ENCODE measurements at regions not wholly inside any gene's neighbourhood (a gene's known extent, or its start where the extent isn't known, plus 50 kb on each side); places are given as distances from the start of the nearest gene placed in this dataset.

DNA sequence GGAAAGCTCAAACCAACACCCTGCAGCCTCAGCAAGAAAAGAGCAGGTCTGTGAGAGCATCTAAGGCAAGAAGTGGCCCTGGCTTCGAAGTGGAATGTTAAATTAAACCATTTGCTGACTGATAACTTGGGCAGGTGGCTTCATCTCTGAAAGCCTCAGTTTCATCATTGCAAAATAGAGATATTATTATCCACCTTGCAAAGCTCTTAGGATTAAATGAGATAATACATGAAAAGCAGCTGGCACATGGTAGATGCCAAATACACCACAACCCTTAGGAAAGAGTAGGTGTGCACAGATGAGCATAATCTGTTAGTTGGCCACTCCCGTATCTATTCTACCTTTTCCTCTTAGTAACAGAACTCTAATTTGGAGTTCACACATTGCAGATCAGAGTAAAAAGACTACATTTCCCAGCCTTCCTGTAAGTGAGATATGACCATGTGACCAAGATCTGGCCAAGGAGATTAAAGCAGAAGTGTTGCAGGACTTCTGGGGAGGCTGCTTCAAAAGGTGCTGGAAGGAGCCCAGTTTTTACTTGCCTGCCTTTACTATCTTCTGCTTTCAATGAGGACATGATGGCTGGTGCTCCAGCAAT is 288.7 kb downstream of the SOX9 start:
- no peak for DNase-seq (ENCODE audit: low read depth)

DNA sequence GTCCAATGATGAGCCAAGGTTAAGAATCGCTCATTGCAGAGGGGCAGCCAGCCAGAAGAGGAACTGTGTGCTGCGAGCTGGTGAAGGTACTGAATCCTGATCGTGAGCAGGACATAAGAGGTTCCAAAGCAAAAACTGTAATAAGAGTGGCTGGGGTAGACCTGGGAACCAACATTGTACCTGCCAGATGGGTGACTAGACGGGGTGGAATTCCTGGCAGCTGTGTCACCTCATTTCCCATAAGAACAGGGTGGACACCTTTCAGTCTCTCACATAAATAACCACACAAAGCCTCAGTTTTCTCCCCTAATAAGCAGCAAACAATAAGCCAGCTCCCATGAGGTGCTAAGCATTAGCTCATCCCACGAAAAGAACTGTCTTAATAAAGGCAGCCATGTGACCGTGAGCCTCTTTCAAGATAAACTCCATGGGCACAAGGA is 290.3 kb downstream of the SOX9 start:
- no peak for DNase-seq (ENCODE audit: low read depth)

DNA sequence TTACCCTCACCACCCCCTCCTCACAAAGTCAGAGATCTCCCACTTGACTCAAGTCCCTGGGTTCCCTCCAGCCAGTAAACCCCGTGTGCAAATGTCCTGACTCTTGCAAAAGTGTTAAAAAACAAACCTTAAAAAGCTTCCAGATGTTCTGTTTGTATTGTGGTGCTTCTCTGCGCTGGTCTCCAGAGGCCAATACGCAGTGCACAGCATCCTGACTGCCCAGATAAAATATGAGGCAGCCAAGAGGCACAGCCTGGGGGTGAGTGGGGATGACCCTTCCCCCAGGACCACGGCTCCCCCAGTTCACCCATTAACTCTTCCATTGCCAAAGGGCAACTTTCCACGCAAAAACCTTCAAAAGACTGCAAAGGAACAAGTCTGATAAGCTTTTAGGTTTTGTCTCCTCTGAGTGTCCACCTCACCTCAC is 291.8 kb downstream of the SOX9 start:
- DNase-seq (ENCODE audit: low read depth): no peak

- DNase-seq (ENCODE audit: low read depth): no peak
Observed at GRCh38 chr17:72413077-72414031, 292.5 kb downstream of the SOX9 start.

- DNase-seq (ENCODE audit: low read depth): no peak
Observed at GRCh38 chr17:72414032-72414396, 293.2 kb downstream of the SOX9 start.

DNA sequence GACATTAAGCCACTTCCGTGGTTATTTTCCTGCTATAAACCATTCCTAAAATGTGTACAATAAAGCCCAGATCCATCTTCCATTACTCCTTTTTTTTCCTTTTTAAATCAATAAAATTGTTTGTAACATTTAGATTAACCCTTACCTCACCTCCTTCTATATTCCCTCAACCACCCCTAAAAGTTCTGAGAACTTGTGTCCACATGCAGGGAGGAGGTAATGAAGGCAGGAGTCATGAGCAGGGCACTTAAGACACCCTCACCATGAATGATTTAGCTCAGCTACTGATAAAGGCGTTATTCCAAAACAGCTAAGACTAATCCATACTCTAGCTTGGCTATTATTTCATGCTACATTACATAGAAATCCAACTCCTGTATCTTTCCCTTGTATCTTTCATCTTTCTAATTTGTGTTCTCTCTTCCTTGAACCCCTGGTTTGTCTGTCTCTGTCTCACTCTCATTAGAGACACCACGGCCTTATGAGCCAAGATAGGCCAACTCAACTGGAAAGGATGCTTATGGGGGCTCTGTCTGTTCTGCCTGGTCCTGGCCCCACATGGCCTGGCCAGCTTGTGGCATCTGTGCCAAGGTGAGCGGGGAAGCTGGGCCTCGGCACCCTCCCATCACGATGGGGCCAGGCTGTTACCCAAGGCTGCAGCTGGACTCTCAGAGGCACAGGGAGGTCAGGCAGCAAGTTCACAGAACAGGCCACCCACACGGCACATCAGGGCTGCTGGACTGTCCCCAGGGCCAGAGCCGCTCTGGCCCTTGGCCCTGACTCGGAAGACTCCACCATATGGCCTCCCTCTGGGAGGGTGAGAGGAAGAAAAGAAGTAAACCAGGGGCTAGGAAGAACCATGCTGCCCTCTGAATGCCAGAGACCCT is 294.4 kb downstream of the SOX9 start:
- no peak for DNase-seq (ENCODE audit: low read depth)

DNA sequence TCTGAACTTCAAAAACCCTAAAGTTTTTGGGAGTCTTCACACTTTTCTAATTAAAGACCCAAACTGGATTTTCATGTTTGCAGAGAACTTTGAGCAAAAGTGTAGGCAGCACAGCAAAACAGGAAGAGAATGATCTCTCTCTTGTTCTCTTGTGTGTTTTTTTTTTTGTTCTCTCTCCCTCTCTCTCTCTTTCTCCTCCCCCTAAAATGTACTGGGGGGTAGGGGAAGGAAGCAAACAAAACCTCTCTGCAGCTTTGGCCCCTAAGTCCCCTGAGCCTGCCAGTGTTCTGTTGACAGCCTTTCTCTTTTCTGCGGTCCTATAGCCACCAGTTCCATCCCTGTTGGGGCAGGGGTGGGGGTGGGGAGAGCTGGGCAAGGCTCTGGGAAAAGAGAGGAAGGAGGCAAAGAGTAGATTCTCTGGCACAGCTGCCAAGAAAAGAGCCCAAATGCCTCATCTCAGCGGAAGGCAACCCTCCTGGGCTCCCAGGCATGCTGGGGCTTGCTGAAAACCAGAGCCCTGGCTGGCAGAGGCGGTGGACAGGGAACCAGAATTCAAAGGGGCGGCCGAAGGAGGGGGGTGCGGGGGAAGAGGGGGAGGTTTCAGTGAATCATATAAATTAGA is 295.3 kb downstream of the SOX9 start:
- no peak for DNase-seq (ENCODE audit: low read depth)

DNA sequence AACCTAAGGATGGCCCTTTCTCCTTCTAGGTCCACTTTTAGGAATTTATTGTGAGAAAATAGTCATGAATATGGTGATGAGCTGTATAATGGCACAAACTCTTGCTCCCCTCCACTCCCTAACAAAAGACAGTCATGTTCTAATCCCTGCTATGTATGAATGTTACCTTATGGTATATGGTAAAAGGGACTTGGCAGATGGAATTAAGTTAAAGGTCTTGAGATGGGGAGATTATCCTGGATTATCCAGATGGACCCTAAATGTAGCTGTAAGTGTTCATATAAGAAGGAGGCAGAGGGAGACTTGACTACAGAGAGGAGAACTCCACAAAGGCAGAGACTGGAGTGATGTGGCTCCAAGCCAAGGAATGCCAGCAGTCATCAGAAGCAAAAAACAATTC is 296.1 kb downstream of the SOX9 start:
- DNase-seq (ENCODE audit: low read depth): no peak

GRCh38 chr17:72417627-72418026 is 296.8 kb downstream of the SOX9 start:
- no peak for DNase-seq (ENCODE audit: low read depth)

DNA sequence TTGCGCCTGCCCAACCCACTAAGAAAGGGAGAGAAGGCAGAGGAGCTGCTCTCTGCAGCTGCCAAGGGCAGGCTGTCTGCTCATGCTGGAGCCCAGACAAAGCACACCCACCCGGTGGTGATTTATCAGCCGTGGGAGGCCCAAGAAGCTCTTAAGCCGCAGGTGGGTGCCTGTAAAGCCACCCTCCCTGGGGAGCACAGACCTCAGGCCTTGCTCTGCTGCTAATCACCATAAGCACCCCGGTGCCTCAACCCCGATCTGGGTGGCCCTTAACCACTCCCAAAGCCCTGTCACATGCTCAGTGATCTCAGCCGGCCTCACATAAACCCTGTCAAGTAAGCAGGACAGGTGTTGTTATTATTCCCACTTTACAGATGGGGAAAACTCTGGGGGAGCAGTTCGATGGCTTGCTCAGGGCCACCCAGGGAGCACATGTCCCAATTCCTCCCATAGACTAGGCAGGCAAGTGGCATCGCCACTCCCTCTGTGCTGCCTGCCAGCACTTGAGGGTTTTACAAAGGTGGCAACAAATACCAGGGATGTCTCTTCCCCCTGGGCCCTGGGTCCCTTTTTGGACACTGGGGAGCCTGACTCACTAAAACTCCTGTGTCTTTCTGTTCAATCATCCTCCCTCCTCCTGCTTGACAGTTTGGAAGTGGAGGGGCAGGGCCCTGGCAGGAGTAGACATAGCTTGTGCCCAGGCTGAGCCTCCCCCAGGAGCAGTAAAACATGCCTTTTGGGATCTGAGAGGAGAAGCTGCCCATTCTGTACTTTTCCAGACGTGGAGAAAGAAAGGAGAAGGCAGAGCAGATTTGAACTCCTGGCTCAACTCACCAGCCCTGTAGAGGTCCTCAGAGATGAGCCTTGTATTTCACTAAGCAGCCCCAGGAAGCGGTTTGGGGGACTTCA is 299.3 kb downstream of the SOX9 start:
- no peak for DNase-seq (ENCODE audit: low read depth)

GRCh38 chr17:72420775-72421127 is 299.9 kb downstream of the SOX9 start:
- DNase-seq (ENCODE audit: low read depth): no peak

- no peak for DNase-seq (ENCODE audit: low read depth)
Observed at GRCh38 chr17:72421128-72422092, 300.6 kb downstream of the SOX9 start.

GRCh38 chr17:72422204-72422504 is 301.3 kb downstream of the SOX9 start:
- no peak for DNase-seq (ENCODE audit: low read depth)

DNA sequence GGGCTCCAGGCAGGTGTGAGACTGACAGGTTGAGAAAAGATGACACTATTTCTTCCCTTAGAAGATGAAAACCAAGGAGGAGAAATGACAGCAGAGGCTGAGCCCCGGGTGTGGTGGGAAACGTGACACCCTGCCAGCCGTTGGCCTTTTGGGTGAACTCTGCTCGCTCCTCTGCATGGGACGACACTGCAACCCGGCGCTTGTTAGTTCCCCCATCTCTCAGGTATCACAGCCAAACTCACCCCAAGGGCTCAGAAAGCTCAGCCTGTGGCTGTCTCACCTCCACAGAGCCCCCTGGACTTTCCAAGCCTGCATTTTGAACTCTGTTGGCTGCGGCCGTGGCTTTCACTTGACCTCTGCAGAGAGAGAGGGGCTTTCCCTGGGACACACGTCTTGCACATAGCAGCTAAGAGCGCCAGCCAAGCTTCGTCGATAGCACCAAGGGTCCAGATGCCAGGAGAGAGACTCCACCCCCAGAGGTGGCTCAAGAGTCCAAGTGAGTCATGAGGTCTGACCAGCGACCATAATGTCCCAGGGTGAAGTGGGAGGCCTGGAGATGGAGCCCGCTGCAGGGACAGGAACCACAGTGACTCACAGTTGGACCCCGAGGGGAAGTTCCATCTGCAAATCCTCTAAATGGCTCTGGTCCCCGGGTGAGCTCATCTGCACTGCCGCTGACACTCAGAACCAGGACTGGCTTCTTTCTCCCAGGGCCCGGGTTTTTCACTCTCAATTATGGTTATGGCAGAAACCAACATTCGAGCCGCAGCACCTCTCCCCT is 301.9 kb downstream of the SOX9 start:
- no peak for DNase-seq (ENCODE audit: low read depth)

- DNase-seq (ENCODE audit: low read depth): no peak
Observed at GRCh38 chr17:72423286-72423589, 302.4 kb downstream of the SOX9 start.

DNA sequence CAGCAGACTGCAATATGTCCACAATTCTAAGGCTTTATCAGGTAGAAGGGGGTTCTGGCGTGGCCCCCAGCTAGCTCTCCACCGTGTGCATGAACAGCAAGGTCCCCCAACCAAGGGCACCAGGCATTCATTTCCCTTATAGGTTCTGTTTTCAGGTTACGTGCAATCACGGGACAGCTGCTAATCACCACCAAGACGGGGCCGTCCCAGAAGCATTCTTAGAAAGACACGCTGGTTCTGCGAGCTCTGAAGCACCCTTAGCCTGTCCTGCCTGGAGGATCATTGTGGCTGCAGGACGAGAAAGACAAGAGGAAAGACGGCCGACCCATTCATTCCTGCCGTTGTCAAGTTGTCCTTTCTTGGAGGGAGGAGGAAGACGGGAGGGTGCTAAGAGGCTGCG is 302.9 kb downstream of the SOX9 start:
- no peak for DNase-seq (ENCODE audit: low read depth)

- DNase-seq (ENCODE audit: low read depth): no peak
Observed at GRCh38 chr17:72424505-72425117, 303.8 kb downstream of the SOX9 start.

- DNase-seq (ENCODE audit: low read depth): no peak
Observed at GRCh38 chr17:72425133-72425793, 304.4 kb downstream of the SOX9 start.

DNA sequence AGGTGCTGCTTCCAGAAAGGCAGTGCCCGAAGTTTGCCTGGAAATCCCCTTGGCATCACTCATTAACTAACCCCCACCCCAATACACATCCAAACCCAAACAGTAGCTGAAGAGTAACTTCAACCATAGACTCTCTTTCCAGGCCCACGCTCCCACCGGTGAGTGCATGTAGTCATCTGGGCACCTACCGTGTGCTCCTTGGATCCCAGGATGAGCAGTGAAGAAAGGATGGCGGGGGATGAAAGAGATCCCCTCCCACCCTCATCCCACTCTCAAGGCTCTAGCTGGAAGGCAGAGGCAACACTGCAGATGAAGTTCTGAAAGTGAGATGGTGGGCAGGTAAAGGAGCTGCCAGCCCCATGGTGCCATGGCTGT is 305.0 kb downstream of the SOX9 start:
- no peak for DNase-seq (ENCODE audit: low read depth)

Data from stimulated activated CD8-positive, alpha-beta memory T cell treated with anti-CD3 and anti-CD28 coated beads, Interleukin-12 subunit alpha, Interleukin-12 subunit beta, amount 100 ng/mL, for 1 hour (primary cell).